ENCODE measurements at regions not wholly inside any gene's neighbourhood (a gene's known extent, or its start where the extent isn't known, plus 50 kb on each side); places are given as distances from the start of the nearest gene placed in this dataset.

DNA sequence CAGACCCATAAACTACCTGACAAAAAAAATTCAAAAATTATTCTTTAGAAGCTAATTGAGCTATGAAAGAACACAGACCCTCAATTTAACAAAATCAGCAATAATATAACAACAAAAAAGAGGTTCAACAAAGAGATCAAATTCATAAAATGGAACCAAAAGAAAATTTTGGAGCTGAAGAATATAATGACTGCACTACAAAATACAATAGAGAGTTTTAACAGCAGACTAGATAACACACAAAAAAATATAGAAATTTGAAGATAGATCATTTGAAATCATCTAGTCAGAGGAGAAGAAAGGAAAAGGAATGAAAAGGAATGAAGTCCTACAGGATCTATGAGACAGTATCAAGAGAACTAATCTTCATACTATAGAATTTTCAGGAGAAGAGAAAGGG, 422.1 kb downstream of the PAX1 start:
- no peak overlapping the region for H2BK12ac ChIP-seq (ENCODE audit: insufficient read length, low read depth, low read length)
- Mint-ChIP-seq H3K9me3 (peaks cover 28 to 32% of the 10 kb centered on the region in 2 experiments), H3K4me3 (no peak overlapping the region), H3K4me1 (no peaks in the 10 kb centered on the region), H3K27me3 (ENCODE audit: low read depth) (peaks cover 4% of the 10 kb centered on the region; the same call in 1 of the 2 replicates), H3K27ac (no peak overlapping the region), H3K36me3 (ENCODE audit: insufficient read depth in 1 of 3, low read depth in 3 of 3) (peaks cover 0 to 7% (median 5%) of the 10 kb centered on the region in 3 experiments; a peak in 3 of 7 replicates)
- H4K8ac ChIP-seq (replicated peaks; ENCODE audit: insufficient read length, low read depth, low read length), result no peak overlapping the region
- no peaks in the 10 kb centered on the region for H3K79me2 ChIP-seq (ENCODE audit: insufficient read depth, low read length)
- H3K27ac ChIP-seq (ENCODE audit: insufficient read length, low read depth, low read length), result no peak overlapping the region
- H3K9ac ChIP-seq (ENCODE audit: extremely low read depth, insufficient read length, low read length), result no peak overlapping the region
- no peaks in the 10 kb centered on the region for H3K23me2 ChIP-seq (ENCODE audit: insufficient read length, low read depth, low read length, poor library complexity, severe bottlenecking)
- no peak overlapping the region for H3K56ac ChIP-seq (ENCODE audit: insufficient read length, low read depth, low read length)
- H3K4me2 ChIP-seq (ENCODE audit: insufficient read depth, insufficient read length, low read length), result no peak overlapping the region
- no peaks in the 10 kb centered on the region for H3K27me3 ChIP-seq (ENCODE audit: insufficient read depth, low read length)
- H2BK120ac ChIP-seq (ENCODE audit: low read depth, low read length, poor library complexity, severe bottlenecking), result no peak overlapping the region
- H4K5ac ChIP-seq (ENCODE audit: insufficient read length, low read depth, low read length), result no peak overlapping the region
- H4K91ac ChIP-seq (ENCODE audit: insufficient read length, low read depth, low read length), result no peak overlapping the region
- H4K20me1 ChIP-seq (ENCODE audit: control insufficient read depth, insufficient read depth, insufficient read length), result no peaks in the 10 kb centered on the region
- no peak overlapping the region for H3K18ac ChIP-seq (ENCODE audit: insufficient read length, low read depth, low read length)
- TF ChIP-seq, protein P1, sequence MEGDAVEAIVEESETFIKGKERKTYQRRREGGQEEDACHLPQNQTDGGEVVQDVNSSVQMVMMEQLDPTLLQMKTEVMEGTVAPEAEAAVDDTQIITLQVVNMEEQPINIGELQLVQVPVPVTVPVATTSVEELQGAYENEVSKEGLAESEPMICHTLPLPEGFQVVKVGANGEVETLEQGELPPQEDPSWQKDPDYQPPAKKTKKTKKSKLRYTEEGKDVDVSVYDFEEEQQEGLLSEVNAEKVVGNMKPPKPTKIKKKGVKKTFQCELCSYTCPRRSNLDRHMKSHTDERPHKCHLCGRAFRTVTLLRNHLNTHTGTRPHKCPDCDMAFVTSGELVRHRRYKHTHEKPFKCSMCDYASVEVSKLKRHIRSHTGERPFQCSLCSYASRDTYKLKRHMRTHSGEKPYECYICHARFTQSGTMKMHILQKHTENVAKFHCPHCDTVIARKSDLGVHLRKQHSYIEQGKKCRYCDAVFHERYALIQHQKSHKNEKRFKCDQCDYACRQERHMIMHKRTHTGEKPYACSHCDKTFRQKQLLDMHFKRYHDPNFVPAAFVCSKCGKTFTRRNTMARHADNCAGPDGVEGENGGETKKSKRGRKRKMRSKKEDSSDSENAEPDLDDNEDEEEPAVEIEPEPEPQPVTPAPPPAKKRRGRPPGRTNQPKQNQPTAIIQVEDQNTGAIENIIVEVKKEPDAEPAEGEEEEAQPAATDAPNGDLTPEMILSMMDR (conservative IDR thresholded peaks at IDR 0.05), result no peak
- no peak overlapping the region for H2BK20ac ChIP-seq (ENCODE audit: low read depth, low read length, poor library complexity, severe bottlenecking)
- no peak overlapping the region for H2BK5ac ChIP-seq (ENCODE audit: insufficient read length, low read length)
- no peak overlapping the region for H2BK15ac ChIP-seq (ENCODE audit: low read depth, low read length)
- H3K9me3 ChIP-seq (ENCODE audit: control insufficient read depth, low read depth, low read length), result no peaks in the 10 kb centered on the region
- no peaks in the 10 kb centered on the region for H3K4me1 ChIP-seq (ENCODE audit: insufficient read depth, low read length)
- H2AK5ac ChIP-seq (ENCODE audit: insufficient read length, low read length), result no peak overlapping the region
- no peak overlapping the region for H2AFZ ChIP-seq (ENCODE audit: low read length)
- no peak overlapping the region for H3K4ac ChIP-seq (ENCODE audit: low read depth, low read length)
- no peaks in the 10 kb centered on the region for H3K79me1 ChIP-seq (ENCODE audit: insufficient read depth, low read depth, low read length, poor library complexity, severe bottlenecking)
- no peak for DNase-seq
- H3T11ph ChIP-seq (ENCODE audit: low read length), result no peak overlapping the region
- no peak overlapping the region for H3K14ac ChIP-seq (ENCODE audit: insufficient read depth, low read length)
- no peak overlapping the region for H3K23ac ChIP-seq (ENCODE audit: insufficient read length, low read depth, low read length)

Measured in H9 (cell line).